ENCODE measurements at regions not wholly inside any gene's neighbourhood (a gene's known extent, or its start where the extent isn't known, plus 50 kb on each side); places are given as distances from the start of the nearest gene placed in this dataset.
A peak's percentile ranks its signal among the peaks of the same experiment; 100 is the strongest.

DNA sequence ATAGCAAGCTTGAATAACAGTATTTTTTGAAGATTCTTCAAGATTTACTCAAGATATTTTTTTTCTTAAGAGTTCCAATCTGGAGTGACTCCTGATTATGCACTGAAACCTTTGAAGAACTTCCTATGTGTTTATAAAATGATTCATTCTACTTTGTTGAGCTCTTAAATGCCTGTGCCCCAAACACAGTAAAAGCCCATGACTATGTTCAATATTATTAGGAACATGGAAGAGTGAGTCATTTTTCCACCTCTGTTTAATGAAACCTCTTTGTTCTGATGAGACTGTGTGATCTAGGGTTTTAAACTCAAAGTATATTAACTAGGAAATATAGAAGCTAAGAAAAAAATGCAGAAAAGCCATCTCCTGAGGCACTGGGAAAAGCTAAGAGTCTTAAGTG, 415.0 kb upstream of the FBXO33 start:
- no peak for DNase-seq

DNA sequence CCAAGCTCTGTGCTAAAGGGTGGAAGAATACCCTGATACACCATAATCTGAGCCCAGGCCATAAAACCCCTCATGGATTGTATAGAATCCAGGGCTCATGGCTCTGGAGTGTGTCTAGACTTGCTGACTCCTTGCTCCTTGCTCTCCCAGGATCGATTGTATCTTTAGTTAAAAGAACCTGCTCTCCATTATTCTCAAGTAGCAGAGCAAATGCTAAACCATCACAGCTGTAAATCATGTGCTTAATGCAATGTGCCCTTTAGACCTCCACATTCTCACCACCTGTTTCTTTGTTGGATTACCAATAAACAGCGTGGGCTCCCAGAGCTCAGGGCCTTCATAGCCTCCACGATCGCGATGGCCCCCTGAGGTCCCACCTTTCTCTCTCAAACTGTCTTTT, 411.6 kb upstream of the FBXO33 start:
- DNase-seq: no peak

GRCh38 chr14:39841088-39841487, 408.9 kb upstream of the FBXO33 start:
- DNase-seq: no peak

GRCh38 chr14:39827901-39828655, 395.8 kb upstream of the FBXO33 start:
- DNase-seq: no peak

DNA sequence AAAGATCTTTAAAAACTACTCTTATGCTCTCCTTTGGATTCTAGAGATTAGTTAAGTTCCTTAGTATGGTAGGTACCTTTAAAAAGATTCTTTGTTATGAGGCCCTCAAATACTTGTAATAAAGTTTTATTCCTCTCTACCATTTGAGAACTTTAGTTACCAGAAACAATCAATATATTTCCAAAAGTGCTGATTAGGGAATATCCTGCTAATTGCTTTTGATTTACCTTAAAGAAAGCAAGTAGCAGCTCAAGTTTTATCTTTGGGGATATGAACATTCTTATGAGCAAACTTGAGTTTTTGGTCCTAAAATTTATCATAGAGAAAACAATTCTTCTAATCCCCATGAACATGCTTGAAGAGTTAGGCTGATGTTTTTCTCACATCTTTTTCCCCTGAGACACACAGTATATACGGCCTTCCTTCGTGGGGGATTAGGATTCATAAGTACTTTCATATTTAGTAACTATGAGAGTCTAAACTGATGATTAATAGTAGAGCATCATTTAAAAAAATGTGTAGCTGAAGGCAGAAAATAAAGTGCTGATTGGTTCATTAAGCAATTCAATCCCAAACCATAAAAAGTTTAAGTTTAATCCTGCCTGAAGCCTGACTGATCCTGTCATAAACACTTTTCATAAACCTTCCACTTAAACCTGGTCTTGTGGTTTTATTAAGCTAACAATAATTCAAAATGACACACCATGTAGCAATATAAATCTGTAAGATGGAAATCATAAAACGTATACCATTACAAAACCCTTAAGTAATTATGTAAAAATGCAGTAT, 380.5 kb upstream of the FBXO33 start:
- no peak for DNase-seq

GRCh38 chr14:39807271-39807670, 375.0 kb upstream of the FBXO33 start:
- no peak for DNase-seq

- DNase-seq: no peak
Observed at GRCh38 chr14:39784461-39784860, 352.2 kb upstream of the FBXO33 start.

GRCh38 chr14:39781466-39781865, 349.2 kb upstream of the FBXO33 start:
- no peak for DNase-seq

DNA sequence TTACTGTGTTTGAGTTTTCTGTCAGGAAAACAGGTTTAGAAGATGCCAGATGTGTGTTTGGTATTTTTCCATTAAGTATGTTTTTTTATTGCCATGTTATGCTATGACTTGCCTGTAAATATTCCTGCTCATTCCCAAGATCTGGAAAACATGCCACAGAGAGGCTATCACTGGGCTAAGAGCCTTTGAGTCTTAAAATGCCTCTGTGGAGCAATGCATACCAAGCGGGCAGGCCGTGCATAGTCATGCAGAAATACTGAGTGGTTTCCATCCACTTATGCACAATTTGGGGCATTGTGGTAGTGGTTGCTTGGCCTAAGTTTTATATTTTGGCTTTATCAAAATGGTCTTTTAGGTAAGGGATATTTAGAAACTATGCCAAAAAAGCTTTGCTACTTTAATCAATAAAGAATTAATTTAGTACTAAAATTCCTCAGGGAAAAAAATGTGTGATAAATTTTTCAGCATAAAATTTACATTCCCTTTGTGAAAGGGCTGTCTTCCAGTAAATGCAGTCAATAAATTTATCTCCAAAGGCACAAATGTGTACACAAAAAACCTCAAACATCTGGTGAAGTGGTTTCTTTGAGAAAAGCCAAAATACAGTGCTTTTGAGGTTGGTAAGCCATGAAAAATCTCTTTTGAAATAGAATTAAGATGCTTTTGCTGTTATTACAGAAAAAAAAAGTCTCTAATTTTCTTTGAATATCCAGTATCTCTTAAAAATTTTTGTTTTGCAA, 341.3 kb upstream of the FBXO33 start:
- DNase-seq: no peak

DNA sequence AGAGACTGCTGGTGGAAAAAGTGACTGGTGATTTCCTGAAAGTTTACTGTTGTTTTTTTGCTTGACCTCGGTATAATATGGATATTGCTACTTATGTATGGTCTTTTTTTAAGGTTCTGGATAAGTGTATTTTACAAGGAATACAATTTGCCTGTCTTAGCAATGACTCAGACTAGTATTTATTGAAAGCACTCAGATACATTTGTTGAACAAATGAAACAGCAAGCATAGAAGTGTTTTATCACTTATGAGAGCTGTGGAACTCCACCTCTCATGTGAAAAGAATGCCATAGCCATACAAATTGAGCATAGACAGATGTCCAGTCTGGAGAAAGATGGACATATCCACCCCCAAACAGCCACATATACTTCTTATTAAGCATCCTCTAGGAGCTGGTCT, 340.4 kb upstream of the FBXO33 start:
- DNase-seq: no peak

DNA sequence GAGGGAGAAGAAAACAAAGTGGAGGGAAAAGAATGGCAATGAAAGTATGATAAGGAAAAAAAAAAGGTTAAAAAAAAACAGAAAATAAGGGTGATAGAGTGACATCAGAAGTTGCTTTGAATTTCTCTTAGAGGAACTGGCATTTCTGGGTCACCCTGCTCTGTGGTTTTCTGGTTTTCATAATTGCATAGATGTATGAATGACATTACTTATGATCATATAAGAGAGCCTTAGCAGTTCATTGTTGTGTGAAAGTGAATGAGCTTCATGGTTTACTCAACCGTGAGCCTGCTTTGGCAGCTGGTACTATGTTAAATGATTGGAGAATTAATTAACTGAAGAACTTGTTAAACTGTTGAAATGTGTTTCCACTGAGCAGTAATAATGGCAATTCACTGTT, 336.4 kb upstream of the FBXO33 start:
- DNase-seq: no peak

DNA sequence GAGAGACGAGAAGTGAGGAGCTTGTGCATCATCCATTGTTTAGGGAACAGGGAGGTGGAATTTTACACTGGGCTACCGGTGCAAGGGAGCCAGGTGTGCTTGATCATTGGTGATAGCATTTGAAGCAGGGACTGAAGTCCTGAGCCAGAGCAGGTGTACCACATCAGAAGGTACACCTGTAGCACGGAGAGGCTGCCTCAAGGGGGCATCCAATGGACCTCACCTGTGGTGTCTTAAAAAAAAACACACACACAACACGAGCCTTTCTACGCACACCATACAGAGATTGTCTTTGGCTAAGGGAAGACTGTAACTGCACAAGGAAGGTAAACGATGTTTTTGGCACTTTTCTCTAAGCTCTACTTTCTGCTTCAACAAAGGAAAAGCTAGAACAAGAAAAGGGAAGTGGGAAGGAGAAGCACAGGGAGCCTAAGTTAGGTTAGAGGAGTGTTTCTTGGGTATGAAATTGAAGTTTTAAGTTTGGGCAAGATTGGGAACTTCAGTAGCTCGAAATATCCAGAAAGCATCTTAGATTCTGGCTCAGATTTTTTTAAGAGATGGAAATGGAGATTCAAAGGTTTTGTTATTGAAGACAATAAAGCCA, 334.3 kb upstream of the FBXO33 start:
- no peak for DNase-seq

- DNase-seq: no peak
Observed at GRCh38 chr14:39765676-39766075, 333.4 kb upstream of the FBXO33 start.

GRCh38 chr14:39763402-39763890, 331.2 kb upstream of the FBXO33 start:
- DNase-seq: no peak

DNA sequence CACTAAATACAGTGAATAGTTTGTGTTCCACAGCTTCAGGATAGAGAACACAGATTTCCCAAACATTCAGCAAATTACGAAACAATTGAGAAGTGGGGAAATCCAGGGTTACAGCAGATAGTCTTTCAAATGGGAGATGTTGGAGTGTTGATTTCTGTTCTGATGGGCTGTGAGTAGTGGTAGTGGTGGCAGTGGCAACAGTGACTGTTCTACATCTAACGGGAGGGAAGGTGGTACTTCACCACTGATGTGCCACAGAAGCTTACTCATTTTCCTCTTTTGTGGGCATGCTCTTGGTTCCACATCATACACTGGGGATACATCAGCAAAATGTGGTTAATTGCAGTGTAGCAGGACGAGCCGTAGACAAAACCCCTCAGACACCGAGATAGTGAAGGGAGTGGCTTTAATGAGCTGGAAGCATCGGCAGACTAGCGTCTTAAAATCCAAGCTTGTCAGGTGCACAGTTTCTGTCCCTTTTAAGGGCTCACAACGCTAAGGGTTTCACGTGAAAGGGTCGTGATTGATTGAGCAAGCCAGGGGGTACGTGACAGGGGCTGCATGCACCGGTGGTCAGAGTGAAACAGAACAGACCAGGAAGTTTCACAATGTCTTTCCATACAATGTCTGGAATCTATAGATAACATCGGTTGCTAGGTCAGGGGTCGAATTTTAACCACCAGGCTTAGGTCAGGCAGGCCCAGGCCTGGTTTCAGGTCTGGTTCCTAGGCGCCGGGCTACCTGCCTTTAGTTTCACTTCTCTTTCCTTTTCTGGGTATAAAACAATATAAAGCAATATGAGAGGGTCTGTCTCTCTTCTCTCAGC, 330.6 kb upstream of the FBXO33 start:
- peak in 1 of 2 donors; percentile 4 for DNase-seq

DNA sequence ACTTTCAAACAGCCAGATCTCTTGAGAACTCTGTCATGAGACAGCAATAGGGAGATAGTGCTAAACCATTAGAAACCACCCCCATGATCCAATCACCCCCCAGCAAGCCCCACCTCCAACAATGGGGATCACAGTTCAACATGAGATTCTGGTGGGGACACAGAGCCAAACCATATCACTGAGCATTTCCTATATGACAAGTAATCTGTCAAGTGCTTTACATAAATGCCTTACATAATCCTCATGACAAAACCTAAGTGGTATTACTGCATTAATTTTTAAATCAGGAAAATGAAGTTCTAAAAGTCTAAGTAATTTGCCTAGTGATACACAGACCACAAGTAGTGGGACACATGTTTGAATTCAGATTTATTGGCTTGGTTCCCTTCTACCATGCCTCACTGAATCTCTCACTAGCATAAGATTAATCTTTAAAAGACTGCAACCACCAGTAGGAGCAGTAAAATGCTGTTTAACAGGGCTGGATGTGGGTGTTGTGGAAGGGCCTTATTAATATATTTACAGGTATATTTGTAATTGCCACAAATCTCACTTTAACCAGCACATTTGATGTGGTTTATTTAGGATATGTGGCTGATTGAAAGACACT, 323.1 kb upstream of the FBXO33 start:
- no peak for DNase-seq

DNA sequence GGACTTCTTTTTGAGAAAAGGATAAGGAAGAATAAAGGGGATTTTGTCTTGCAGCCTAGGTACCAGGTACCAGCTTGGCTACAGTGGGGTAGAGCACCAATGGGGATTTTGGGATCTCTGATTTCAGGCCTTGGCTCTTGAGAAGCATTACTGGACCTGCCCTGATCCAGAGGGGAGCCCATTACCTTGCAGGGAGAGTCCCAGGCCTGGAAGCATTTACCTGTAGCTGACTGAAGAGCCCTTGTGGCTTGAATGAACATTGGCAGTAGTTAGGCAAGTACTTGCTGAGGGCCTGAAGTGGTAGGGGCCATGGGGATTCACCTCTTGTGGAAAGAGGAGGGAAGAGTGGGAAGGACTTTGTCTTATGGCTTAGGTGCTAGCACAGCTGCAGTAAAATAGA, 308.2 kb upstream of the FBXO33 start:
- DNase-seq: no peak

DNA sequence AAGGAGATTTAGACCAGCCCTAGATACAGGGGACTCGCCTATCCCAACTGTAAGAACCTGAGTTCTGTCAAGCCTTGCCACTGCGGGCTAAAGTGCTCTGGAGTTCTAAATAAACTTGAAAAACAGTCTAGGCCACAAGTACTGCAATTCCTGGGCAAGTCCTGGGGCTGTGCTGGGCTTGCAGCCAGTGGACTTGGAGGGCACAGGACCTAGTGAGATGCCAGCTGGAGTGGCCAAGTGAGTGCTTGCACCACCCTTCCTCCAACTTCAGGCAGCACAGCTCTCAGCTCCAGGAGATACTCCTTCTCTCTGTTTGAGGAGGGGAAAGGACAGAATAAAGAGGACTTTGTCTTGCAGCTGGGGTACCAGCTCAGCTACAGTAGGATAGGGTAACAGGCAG, 307.6 kb upstream of the FBXO33 start:
- DNase-seq: no peak

DNA sequence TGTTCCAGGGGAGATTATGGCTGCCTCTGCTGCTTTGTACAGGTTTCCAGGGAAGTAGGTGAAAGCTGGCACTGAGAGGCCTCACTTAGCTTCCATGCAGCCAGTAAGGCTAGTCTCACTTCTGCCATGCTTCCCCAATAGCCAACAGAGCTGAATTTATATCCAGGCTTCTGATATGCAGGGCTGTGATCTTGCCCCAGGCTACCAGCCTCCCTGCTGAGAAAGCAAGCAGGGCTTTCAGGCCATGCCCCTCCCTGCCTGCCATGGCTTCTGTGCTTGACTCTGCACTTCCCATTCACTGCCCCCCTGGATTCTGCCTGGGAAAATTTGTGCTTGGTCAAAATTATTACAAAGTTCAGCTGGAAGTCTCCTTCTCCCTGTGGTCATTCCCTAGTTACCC, 302.1 kb upstream of the FBXO33 start:
- DNase-seq: no peak

DNA sequence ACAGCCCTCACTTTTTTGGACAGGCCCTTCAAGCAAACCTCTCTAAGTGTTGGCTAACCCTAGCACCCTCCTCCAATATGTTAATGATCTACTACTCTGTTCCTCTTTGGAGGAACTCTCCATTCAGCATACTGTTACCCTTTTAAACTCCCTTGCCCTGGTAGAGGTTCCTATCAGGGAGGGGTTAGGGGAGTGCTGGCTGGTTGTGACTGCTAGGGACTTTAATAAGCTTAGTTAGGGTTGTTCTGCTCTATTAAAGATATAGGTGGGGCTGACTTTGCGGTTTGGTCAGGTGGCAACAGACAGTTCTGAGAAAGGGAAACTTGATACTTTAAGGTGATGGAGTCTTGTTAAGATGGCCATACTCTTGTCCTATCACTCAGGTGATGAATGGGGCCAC, 301.5 kb upstream of the FBXO33 start:
- no peak for DNase-seq

- no peak for DNase-seq
Observed at GRCh38 chr14:39731912-39732311, 299.7 kb upstream of the FBXO33 start.

DNA sequence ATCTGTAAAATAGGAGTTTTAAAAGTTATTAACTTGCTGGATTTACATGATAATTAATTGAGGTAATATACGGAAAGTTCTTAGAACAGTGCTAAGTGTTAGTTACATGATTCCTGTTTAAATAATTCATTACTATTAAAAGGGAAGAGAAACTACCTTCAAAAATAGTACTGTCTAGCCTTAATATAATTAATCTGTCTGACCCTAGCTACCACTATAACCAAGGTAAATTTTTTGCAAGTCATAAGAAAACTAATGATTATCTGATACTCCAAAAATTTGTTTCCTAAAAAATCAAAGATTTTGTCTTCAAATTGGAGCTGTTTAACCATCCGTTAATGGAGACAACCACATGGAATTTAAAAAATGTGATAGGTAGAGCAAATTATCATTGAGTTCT, 294.3 kb upstream of the FBXO33 start:
- no peak for DNase-seq
